ENCODE measurements at regions not wholly inside any gene's neighbourhood (a gene's known extent, or its start where the extent isn't known, plus 50 kb on each side); places are given as distances from the start of the nearest gene placed in this dataset.
A peak's percentile ranks its signal among the peaks of the same experiment; 100 is the strongest.

- CTCF ChIA-PET: no interaction called here
- peaks cover 0 to 2% of the 10 kb centered on the region in 2 donors for H3K27me3 Mint-ChIP-seq
- no peaks in the 10 kb centered on the region for H3K9me3 ChIP-seq (ENCODE audit: low read length)
Observed at GRCh38 chr20:61046721-61047351, 205.2 kb upstream of the CDH4 start.

GRCh38 chr20:61047515-61047914 lies 204.5 kb upstream of the CDH4 start:
- Histone ChIP-seq H3K9me3 (ENCODE audit: low read length) (no peaks in the 10 kb centered on the region), H3K4me1 (ENCODE audit: insufficient read depth, low read length) (no peaks in the 10 kb centered on the region), H3K36me3 (ENCODE audit: insufficient read depth, low read length) (no peaks in the 10 kb centered on the region), H3K27me3 (ENCODE audit: insufficient read depth, low read length, poor library complexity, severe bottlenecking) (no peaks in the 10 kb centered on the region), H3K27ac (ENCODE audit: low read depth, low read length) (no peak overlapping the region), H3K4me3 (ENCODE audit: low read length) (no peak overlapping the region)
- Mint-ChIP-seq H3K9me3 (peaks cover 0 to 3% (median 0%) of the 10 kb centered on the region in 5 donors), H3K4me1 (no peaks in the 10 kb centered on the region), H3K36me3 (no peaks in the 10 kb centered on the region), H3K4me3 (no peak overlapping the region), H3K27ac (no peak overlapping the region), H3K27me3 (peaks cover 0 to 2% of the 10 kb centered on the region in 2 donors)
- CTCF ChIA-PET: no interaction called here
- DNase-seq: no peak
- POLR2A ChIA-PET: no interaction called here

More at GRCh38 chr20:61046721-61047351, 205.2 kb upstream of the CDH4 start:
- peak overlapping the region in 1 of 8 donors; percentile 21 for H3K27ac Mint-ChIP-seq
- no peak overlapping the region for H3K27ac ChIP-seq (ENCODE audit: low read depth, low read length)
- POLR2A ChIA-PET: no interaction called here
- H3K4me1 ChIP-seq (ENCODE audit: insufficient read depth, low read length): no peaks in the 10 kb centered on the region
- H3K4me1 Mint-ChIP-seq: no peaks in the 10 kb centered on the region
- H3K36me3 ChIP-seq (ENCODE audit: insufficient read depth, low read length): no peaks in the 10 kb centered on the region
- no peaks in the 10 kb centered on the region for H3K27me3 ChIP-seq (ENCODE audit: insufficient read depth, low read length, poor library complexity, severe bottlenecking)
- H3K4me3 ChIP-seq (ENCODE audit: low read length): no peak overlapping the region
- no peak for DNase-seq
- H3K4me3 Mint-ChIP-seq: no peak overlapping the region
- H3K9me3 Mint-ChIP-seq: peaks cover 0 to 3% (median 0%) of the 10 kb centered on the region in 5 donors
- no peaks in the 10 kb centered on the region for H3K36me3 Mint-ChIP-seq

- H3K27ac Mint-ChIP-seq: no peak overlapping the region
Observed at GRCh38 chr20:61048302-61048701, 203.8 kb upstream of the CDH4 start.

GRCh38 chr20:61049684-61050083 lies 202.4 kb upstream of the CDH4 start:
- Mint-ChIP-seq H3K27me3 (peaks cover 0 to 2% of the 10 kb centered on the region in 2 donors), H3K4me3 (no peak overlapping the region), H3K9me3 (peaks cover 0 to 5% (median 0%) of the 10 kb centered on the region in 5 donors), H3K4me1 (no peaks in the 10 kb centered on the region), H3K27ac (no peak overlapping the region), H3K36me3 (no peaks in the 10 kb centered on the region)
- H3K4me3 ChIP-seq (ENCODE audit: low read length): no peak overlapping the region
- no peaks in the 10 kb centered on the region for H3K27me3 ChIP-seq (ENCODE audit: insufficient read depth, low read length, poor library complexity, severe bottlenecking)
- no peaks in the 10 kb centered on the region for H3K36me3 ChIP-seq (ENCODE audit: insufficient read depth, low read length)
- no peaks in the 10 kb centered on the region for H3K4me1 ChIP-seq (ENCODE audit: insufficient read depth, low read length)
- ChIA-PET POLR2A (no interaction called here), CTCF (no interaction called here)
- H3K9me3 ChIP-seq (ENCODE audit: low read length): no peaks in the 10 kb centered on the region
- H3K27ac ChIP-seq (ENCODE audit: low read depth, low read length): no peak overlapping the region
- DNase-seq: no peak

More at GRCh38 chr20:61048302-61048701, 203.8 kb upstream of the CDH4 start:
- DNase-seq: no peak
- ChIA-PET POLR2A (no interaction called here), CTCF (no interaction called here)
- Histone ChIP-seq H3K4me3 (ENCODE audit: low read length) (no peak overlapping the region), H3K27ac (ENCODE audit: low read depth, low read length) (no peak overlapping the region), H3K36me3 (ENCODE audit: insufficient read depth, low read length) (no peaks in the 10 kb centered on the region), H3K4me1 (ENCODE audit: insufficient read depth, low read length) (no peaks in the 10 kb centered on the region), H3K9me3 (ENCODE audit: low read length) (no peaks in the 10 kb centered on the region), H3K27me3 (ENCODE audit: insufficient read depth, low read length, poor library complexity, severe bottlenecking) (no peaks in the 10 kb centered on the region)
- Mint-ChIP-seq H3K4me1 (no peaks in the 10 kb centered on the region), H3K27me3 (peaks cover 0 to 2% of the 10 kb centered on the region in 2 donors), H3K4me3 (no peak overlapping the region), H3K9me3 (peaks cover 0 to 3% (median 0%) of the 10 kb centered on the region in 5 donors), H3K36me3 (no peaks in the 10 kb centered on the region)

- no peak overlapping the region for H3K27ac Mint-ChIP-seq
- POLR2A ChIA-PET: no interaction called here
- no peaks in the 10 kb centered on the region for H3K4me1 Mint-ChIP-seq
Observed at GRCh38 chr20:61050336-61050890, 201.6 kb upstream of the CDH4 start.

GRCh38 chr20:61052195-61052750 lies 199.8 kb upstream of the CDH4 start:
- Mint-ChIP-seq H3K27me3 (no peaks in the 10 kb centered on the region), H3K27ac (no peak overlapping the region), H3K9me3 (peaks cover 0 to 3% (median 0%) of the 10 kb centered on the region in 5 donors), H3K4me1 (no peaks in the 10 kb centered on the region), H3K36me3 (no peaks in the 10 kb centered on the region), H3K4me3 (no peak overlapping the region)
- no peaks in the 10 kb centered on the region for H3K27me3 ChIP-seq (ENCODE audit: insufficient read depth, low read length, poor library complexity, severe bottlenecking)
- no peak overlapping the region for H3K4me3 ChIP-seq (ENCODE audit: low read length)
- H3K9me3 ChIP-seq (ENCODE audit: low read length): no peaks in the 10 kb centered on the region
- no peak for DNase-seq
- H3K36me3 ChIP-seq (ENCODE audit: insufficient read depth, low read length): no peaks in the 10 kb centered on the region
- POLR2A ChIA-PET: no interaction called here
- no peak overlapping the region for H3K27ac ChIP-seq (ENCODE audit: low read depth, low read length)
- H3K4me1 ChIP-seq (ENCODE audit: insufficient read depth, low read length): no peaks in the 10 kb centered on the region
- CTCF ChIA-PET: no interaction called here

More at GRCh38 chr20:61050336-61050890, 201.6 kb upstream of the CDH4 start:
- Mint-ChIP-seq H3K4me3 (no peak overlapping the region), H3K27me3 (peaks cover 0 to 2% of the 10 kb centered on the region in 2 donors), H3K9me3 (peaks cover 0 to 5% (median 0%) of the 10 kb centered on the region in 5 donors), H3K36me3 (no peaks in the 10 kb centered on the region)
- H3K9me3 ChIP-seq (ENCODE audit: low read length): no peaks in the 10 kb centered on the region
- no peak overlapping the region for H3K4me3 ChIP-seq (ENCODE audit: low read length)
- no peak overlapping the region for H3K27ac ChIP-seq (ENCODE audit: low read depth, low read length)
- H3K4me1 ChIP-seq (ENCODE audit: insufficient read depth, low read length): no peaks in the 10 kb centered on the region
- CTCF ChIA-PET: no interaction called here
- DNase-seq: no peak
- H3K36me3 ChIP-seq (ENCODE audit: insufficient read depth, low read length): no peaks in the 10 kb centered on the region
- no peaks in the 10 kb centered on the region for H3K27me3 ChIP-seq (ENCODE audit: insufficient read depth, low read length, poor library complexity, severe bottlenecking)

GRCh38 chr20:61052776-61053442 lies 199.2 kb upstream of the CDH4 start:
- Mint-ChIP-seq H3K4me3 (no peak overlapping the region), H3K9me3 (peaks cover 0 to 3% (median 0%) of the 10 kb centered on the region in 5 donors), H3K36me3 (no peaks in the 10 kb centered on the region), H3K27ac (no peak overlapping the region), H3K4me1 (no peaks in the 10 kb centered on the region), H3K27me3 (no peaks in the 10 kb centered on the region)
- Histone ChIP-seq H3K4me3 (ENCODE audit: low read length) (no peak overlapping the region), H3K9me3 (ENCODE audit: low read length) (no peaks in the 10 kb centered on the region), H3K27me3 (ENCODE audit: insufficient read depth, low read length, poor library complexity, severe bottlenecking) (no peaks in the 10 kb centered on the region), H3K4me1 (ENCODE audit: insufficient read depth, low read length) (no peaks in the 10 kb centered on the region), H3K36me3 (ENCODE audit: insufficient read depth, low read length) (no peaks in the 10 kb centered on the region), H3K27ac (ENCODE audit: low read depth, low read length) (no peak overlapping the region)
- CTCF ChIA-PET: no interaction called here
- POLR2A ChIA-PET: no interaction called here
- no peak for DNase-seq

GRCh38 chr20:61053487-61053886 lies 198.6 kb upstream of the CDH4 start:
- no peaks in the 10 kb centered on the region for H3K4me1 ChIP-seq (ENCODE audit: insufficient read depth, low read length)

More at GRCh38 chr20:61053487-61053886, 198.6 kb upstream of the CDH4 start:
- Mint-ChIP-seq H3K36me3 (no peaks in the 10 kb centered on the region), H3K27ac (peak overlapping the region in 1 of 8 donors; percentile 13), H3K9me3 (peaks cover 0 to 3% (median 0%) of the 10 kb centered on the region in 5 donors), H3K4me1 (no peaks in the 10 kb centered on the region), H3K27me3 (no peaks in the 10 kb centered on the region), H3K4me3 (no peak overlapping the region)
- Histone ChIP-seq H3K9me3 (ENCODE audit: low read length) (no peaks in the 10 kb centered on the region), H3K27me3 (ENCODE audit: insufficient read depth, low read length, poor library complexity, severe bottlenecking) (no peaks in the 10 kb centered on the region), H3K27ac (ENCODE audit: low read depth, low read length) (no peak overlapping the region), H3K4me3 (ENCODE audit: low read length) (no peak overlapping the region), H3K36me3 (ENCODE audit: insufficient read depth, low read length) (no peaks in the 10 kb centered on the region)
- CTCF ChIA-PET: no interaction called here
- no peak for DNase-seq
- POLR2A ChIA-PET: no interaction called here
